Right lobe of liver (tissue), 4 donors: ENCODE measurements at regions not wholly inside any gene's neighbourhood (a gene's known extent, or its start where the extent isn't known, plus 50 kb on each side); places are given as distances from the start of the nearest gene placed in this dataset.

Source experiments
- POLR2A ChIP-seq: fragments of 450-650 bp; IDR thresholded peaks from one replicate; pipeline ENCODE4 v1.6.1; 2017; ENCODE audit warnings: antibody characterized with exemption, mild to moderate bottlenecking
- TF ChIP-seq, protein P1 (sequence below), 4 donors: fragments of 200-600 bp in 3 of 4; fragments of 450-650 bp in 1 of 4; IDR thresholded peaks; one replicate each; pipeline versions ENCODE4 v1.5.1 to v1.8.0; 2016 to 2022; ENCODE audit warnings: antibody characterized with exemption in 4 of 4, mild to moderate bottlenecking in 2 of 4
- donor health status: DM: no; HTN: no; CAD: no.
- donor health status: DM: no; HTN: no; CAD: no.
- donor health status: DM: no; HTN: yes; CAD: no.

DNA sequence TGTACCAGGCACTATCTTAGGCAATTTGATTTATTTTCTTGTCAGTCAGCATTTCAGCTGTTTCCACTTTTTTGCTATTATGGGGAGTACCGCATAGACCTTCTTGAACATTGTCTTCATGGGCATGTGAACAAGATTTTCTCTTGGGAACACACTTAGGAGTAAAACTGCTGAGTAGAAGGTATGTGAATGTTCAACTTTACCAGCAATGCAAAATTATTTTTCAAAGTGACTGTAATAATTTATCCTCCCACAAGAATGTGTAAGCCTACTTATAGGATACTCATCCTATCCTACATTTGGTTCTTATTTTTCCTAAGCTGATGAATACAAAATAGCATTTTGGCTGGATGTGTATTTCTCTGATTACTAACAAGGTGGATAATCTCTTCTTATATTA, 132.0 kb upstream of the NAV2 start:
- TF ChIP-seq, protein P1, sequence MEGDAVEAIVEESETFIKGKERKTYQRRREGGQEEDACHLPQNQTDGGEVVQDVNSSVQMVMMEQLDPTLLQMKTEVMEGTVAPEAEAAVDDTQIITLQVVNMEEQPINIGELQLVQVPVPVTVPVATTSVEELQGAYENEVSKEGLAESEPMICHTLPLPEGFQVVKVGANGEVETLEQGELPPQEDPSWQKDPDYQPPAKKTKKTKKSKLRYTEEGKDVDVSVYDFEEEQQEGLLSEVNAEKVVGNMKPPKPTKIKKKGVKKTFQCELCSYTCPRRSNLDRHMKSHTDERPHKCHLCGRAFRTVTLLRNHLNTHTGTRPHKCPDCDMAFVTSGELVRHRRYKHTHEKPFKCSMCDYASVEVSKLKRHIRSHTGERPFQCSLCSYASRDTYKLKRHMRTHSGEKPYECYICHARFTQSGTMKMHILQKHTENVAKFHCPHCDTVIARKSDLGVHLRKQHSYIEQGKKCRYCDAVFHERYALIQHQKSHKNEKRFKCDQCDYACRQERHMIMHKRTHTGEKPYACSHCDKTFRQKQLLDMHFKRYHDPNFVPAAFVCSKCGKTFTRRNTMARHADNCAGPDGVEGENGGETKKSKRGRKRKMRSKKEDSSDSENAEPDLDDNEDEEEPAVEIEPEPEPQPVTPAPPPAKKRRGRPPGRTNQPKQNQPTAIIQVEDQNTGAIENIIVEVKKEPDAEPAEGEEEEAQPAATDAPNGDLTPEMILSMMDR (IDR thresholded peaks at IDR 0.05), result no peak
- TF ChIP-seq POLR2A, result no peak
